GM12865 (cell line): ENCODE measurements at regions not wholly inside any gene's neighbourhood (a gene's known extent, or its start where the extent isn't known, plus 50 kb on each side); places are given as distances from the start of the nearest gene placed in this dataset.

Source experiments
- DNase-seq: peaks from one replicate; pipeline ENCODE4 v3.0.0; 2010; ENCODE audit warnings: low read depth
- H3K4me3 ChIP-seq: 2 replicates; pipeline ENCODE4 v1.5.1; 2011; ENCODE audit warnings: mild to moderate bottlenecking, low read depth, low read length, control low read depth
- TF ChIP-seq, protein P1 (sequence below): IDR thresholded peaks from 2 replicates; pipeline ENCODE4 v1.5.1; 2011; ENCODE audit warnings: low read length, control low read depth, low read depth, inconsistent platforms; ENCODE audit not compliant: insufficient read depth; ENCODE audit errors: missing control alignments

- no peak for DNase-seq
- H3K4me3 ChIP-seq, result no peak overlapping the region
- TF ChIP-seq, protein P1, sequence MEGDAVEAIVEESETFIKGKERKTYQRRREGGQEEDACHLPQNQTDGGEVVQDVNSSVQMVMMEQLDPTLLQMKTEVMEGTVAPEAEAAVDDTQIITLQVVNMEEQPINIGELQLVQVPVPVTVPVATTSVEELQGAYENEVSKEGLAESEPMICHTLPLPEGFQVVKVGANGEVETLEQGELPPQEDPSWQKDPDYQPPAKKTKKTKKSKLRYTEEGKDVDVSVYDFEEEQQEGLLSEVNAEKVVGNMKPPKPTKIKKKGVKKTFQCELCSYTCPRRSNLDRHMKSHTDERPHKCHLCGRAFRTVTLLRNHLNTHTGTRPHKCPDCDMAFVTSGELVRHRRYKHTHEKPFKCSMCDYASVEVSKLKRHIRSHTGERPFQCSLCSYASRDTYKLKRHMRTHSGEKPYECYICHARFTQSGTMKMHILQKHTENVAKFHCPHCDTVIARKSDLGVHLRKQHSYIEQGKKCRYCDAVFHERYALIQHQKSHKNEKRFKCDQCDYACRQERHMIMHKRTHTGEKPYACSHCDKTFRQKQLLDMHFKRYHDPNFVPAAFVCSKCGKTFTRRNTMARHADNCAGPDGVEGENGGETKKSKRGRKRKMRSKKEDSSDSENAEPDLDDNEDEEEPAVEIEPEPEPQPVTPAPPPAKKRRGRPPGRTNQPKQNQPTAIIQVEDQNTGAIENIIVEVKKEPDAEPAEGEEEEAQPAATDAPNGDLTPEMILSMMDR, result no peak
Measured at GRCh38 chr5:8907168-8907868, 638.6 kb downstream of the SEMA5A start.

- peak; percentile 57 for DNase-seq
- TF ChIP-seq, protein P1, result peak; percentile 94
- H3K4me3 ChIP-seq, result no peak overlapping the region
Measured at GRCh38 chr5:8908055-8908683, 637.7 kb downstream of the SEMA5A start.

- TF ChIP-seq, protein P1, result no peak
- H3K4me3 ChIP-seq, result no peak overlapping the region
- DNase-seq, result no peak
Measured at GRCh38 chr5:8912106-8912505, 633.8 kb downstream of the SEMA5A start.

DNA sequence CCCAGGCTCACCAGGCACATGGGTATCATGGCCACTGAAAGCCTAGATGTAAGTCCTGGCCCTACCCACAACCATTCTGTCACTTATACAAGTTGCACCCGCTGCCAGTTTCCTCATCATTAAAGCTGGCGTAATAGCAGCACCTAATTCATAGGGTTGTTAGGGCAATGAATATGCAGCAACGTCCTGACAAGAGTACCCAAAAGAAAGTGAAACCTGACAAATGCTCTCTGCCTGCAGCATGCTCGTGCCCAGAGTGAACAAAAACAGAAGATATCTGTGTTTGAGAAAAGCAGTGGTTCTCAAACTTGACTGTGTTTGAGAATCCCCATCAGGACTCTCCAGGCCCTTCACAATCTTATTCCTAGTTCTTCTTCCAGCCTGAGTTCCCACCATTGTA is 632.4 kb downstream of the SEMA5A start:
- peak; percentile 8 for DNase-seq
- H3K4me3 ChIP-seq, result no peak overlapping the region
- TF ChIP-seq, protein P1, result no peak

- DNase-seq, result no peak
- H3K4me3 ChIP-seq, result no peak overlapping the region
- TF ChIP-seq, protein P1, result no peak
Measured at GRCh38 chr5:8919096-8919495, 626.8 kb downstream of the SEMA5A start.

GRCh38 chr5:8923526-8923925 is 622.3 kb downstream of the SEMA5A start:
- no peak overlapping the region for H3K4me3 ChIP-seq
- no peak for DNase-seq
- TF ChIP-seq, protein P1, result no peak
